ENCODE measurements at regions not wholly inside any gene's neighbourhood (a gene's known extent, or its start where the extent isn't known, plus 50 kb on each side); places are given as distances from the start of the nearest gene placed in this dataset.
A peak's percentile ranks its signal among the peaks of the same experiment; 100 is the strongest.

DNA sequence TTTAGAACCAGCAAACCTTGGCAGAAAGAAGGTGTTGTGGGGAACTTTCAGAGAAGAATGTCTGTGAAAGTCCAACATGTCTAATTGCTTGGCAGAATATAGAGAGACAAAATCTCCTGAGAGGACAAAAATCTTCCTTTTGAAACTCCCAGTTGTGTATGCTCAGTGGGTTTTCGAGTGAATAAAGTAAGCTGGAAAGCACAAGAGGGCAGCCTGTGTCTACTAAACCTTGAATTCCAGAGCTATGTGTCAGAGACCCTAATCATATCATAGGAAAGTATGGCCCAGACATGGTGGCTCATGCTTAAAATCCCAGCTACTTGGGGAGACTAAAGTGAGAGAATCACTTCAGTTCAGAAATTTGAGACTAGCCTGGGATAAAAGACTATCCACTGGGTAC is 661.2 kb downstream of the SLC16A7 start:
- TF ChIP-seq, protein P1, sequence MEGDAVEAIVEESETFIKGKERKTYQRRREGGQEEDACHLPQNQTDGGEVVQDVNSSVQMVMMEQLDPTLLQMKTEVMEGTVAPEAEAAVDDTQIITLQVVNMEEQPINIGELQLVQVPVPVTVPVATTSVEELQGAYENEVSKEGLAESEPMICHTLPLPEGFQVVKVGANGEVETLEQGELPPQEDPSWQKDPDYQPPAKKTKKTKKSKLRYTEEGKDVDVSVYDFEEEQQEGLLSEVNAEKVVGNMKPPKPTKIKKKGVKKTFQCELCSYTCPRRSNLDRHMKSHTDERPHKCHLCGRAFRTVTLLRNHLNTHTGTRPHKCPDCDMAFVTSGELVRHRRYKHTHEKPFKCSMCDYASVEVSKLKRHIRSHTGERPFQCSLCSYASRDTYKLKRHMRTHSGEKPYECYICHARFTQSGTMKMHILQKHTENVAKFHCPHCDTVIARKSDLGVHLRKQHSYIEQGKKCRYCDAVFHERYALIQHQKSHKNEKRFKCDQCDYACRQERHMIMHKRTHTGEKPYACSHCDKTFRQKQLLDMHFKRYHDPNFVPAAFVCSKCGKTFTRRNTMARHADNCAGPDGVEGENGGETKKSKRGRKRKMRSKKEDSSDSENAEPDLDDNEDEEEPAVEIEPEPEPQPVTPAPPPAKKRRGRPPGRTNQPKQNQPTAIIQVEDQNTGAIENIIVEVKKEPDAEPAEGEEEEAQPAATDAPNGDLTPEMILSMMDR (conservative IDR thresholded peaks at IDR 0.05 in 1 of 2, IDR thresholded peaks at IDR 0.05 in 1 of 2; ENCODE audit: low read depth in 1 of 2, low read length in 2 of 2) = peak in 1 of 2 donors; percentile 28
- no peak for TF ChIP-seq EZH2 (IDR thresholded peaks at IDR 0.05; ENCODE audit: low read length, missing control alignments)

Data from fibroblast of lung (primary cell).